ENCODE measurements at regions not wholly inside any gene's neighbourhood (a gene's known extent, or its start where the extent isn't known, plus 50 kb on each side); places are given as distances from the start of the nearest gene placed in this dataset.
"Not testable (repeated sequence)": the region's sequence is repeated elsewhere in the genome, so short reads cannot be mapped to it uniquely, and the experiment has no call there.

DNA sequence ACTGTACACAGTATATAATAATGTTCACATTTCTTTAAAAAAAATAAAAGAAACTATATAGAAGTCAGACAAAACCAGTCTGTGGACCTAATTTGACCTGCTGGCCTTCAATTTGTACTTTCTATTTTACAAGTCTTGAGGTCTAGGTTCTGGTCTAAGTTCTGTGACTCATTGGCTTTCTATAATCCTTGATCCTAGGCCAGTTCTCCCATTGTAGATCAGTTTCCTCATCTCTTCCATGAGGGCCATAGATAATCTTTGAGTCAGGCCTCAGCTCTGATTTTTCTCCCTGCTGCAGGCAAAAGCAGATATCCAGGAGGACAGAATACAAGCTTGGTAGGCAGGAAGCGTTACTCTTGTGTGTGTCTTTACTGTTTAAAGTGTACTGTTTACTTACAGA lies 603.7 kb upstream of the CAMK1G start:
- no peak for DNase-seq

DNA sequence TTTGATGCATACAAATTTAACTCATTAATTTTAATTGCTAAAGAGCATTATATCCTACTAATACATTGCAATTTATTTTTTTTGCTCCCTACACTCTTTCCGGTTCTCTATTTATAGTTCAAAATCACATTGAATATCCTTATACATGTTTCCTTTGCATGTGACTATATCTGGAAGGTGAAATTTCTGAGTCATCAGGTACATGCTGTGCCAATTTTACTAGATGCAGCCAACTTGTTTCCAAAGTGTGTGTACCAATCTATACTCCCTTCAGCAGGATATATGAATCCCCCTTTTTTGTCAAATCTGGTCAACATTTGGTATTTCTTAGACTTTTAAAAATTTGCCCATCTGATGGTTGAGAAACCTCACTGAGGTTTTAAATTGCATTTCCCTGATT lies 602.9 kb upstream of the CAMK1G start:
- no peak for DNase-seq

DNA sequence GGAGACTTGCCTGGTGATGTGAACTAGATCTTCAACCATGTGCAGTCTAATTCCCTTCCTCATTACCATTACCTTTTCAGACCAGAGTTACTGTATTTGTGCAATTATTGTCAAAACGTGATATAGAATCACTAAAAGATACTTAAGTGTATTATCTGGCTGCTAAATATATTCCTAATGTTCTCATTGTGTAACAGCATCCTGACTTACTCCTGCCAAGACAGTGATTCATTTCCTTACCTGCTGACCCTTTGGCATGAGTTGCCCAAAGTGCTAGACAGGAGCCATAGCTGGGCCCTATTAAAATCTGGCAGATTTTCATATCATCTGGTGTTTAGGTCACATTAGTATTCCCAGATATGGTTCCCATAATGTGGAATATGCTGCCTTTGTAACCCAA lies 598.3 kb upstream of the CAMK1G start:
- no peak for DNase-seq

DNA sequence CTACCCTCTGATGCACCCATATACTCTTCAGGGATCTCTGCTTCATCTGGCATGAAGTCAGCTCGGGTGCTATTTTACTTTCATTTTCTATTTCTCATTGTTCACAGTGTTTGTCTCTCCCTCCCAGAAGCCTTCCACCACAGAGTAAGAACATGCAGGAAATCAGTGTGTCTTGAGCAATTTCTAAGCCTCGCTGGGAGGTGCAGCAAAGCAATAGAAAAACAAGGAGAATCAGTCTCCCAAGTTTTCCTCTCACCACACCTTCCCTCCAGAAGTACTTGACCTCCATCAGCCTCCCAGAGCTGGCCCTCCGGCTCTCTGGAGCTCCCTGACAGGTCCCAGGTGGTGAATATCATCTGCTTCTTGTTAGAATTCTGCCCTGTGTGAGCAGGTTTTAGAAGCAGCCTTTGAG lies 594.7 kb upstream of the CAMK1G start:
- DNase-seq, result peak; percentile 13

DNA sequence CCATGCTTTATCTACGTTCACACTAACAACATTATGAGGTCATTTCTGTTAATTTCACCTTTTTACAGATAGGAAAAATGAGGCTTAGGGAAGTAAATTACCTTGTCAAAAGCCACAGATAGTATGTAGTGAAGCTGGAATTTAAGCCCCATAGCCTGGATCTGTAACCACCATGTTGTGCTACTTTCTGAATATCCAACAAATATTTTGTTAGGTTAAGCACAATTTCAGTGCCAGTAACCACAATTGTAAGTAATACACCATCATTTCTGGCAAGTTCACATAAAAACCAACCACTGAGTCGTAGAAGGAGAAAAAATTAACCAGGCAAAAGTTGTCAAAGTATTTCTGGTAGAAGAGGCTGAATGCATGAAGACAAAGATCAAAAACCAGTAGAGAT lies 593.1 kb upstream of the CAMK1G start:
- DNase-seq, result no peak

DNA sequence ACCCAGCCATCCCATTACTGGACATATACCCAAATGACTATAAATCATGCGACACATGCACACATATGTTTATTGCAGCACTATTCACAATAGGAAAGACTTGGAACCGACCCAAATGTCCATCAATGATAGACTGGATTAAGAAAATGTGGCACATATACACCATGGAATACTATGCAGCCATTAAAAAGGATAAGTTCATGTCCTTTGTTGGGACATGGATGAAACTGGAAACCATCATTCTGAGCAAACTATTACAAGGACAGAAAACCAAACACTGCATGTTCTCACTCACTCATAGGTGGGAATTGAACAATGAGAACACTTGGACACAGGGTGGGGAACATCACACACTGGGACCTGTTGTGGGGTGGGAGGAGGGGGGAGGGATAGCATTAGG lies 586.5 kb upstream of the CAMK1G start:
- not testable (repeated sequence) for DNase-seq

DNA sequence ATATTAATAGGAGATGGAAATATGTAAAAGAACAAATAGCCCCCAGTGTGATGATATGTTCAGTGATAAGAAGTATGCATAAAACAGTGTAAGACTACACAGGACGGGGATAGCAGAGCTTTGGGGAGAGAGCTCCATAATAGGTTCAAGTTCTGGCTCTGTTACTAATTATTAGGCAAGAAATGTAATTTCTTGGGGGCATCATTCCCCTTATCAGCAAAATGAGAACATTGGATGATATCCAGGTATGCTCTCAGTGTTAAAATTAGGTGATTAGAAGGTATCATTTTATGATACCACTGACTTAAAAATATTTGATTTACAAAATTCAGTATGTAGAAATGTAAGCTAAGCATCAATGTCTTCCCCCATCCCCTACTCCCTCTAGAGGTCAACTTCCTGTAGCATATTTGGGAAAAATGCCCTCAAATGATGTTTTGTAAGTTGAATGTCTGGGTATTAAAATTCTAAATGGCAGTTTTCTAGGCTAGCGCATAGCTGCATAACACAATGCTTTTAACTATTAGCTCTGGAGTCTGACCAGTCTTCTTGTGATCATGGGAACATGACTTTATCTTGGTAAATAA lies 585.7 kb upstream of the CAMK1G start:
- DNase-seq, result no peak

DNA sequence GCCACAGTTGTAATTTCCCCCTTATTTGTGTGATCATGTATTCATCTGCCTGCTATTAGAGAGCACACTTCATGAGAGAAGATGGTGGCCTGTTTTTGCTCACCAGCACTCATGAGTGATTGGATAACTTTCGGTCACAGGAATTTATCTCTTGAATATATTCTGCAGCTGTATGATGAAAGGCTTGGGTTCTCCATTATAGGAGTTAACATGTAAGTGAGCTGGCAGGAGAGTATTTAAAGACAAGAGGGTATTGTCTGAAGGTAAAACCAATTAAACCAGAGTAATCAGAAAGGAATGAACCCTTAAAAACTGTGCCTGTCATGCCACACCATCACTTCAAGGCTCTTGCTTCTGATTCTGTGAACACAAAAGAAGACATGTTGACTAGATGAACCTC lies 574.9 kb upstream of the CAMK1G start:
- DNase-seq, result no peak

DNA sequence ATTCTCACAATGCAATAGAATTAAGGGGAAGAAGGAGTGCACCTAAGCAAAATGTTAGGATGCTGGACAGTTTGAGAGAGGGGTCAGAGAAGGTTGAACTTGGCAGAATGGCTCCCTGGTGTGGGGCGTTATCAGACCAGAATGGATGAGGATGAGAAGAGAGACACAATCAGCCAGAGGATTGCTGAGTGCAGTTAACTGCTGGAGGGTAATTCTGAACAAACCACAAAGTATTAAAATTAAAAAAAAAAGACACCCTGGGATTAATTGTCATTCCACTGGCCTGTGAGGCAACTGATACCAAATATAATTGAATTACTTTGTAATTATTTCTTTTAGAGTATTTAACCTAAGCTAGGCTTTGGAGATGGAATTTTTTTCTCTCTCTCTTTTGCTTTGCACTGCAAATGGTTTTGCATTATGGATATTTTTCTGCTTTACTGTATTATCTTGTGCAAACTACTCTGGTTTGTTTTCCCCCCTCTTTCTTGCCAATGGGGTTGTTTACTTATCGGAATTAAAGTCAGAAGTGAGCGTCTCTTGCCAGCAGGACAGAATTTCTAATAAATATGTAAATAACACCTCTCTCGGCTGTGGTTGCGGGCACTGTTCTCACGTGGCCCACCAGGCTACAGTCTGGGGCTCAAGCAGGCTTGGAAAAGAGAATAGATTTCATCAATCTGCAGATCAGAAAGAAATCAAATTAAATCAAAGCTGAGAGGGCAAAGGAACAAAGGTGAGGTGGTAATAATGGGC lies 572.9 kb upstream of the CAMK1G start:
- DNase-seq, result no peak

DNA sequence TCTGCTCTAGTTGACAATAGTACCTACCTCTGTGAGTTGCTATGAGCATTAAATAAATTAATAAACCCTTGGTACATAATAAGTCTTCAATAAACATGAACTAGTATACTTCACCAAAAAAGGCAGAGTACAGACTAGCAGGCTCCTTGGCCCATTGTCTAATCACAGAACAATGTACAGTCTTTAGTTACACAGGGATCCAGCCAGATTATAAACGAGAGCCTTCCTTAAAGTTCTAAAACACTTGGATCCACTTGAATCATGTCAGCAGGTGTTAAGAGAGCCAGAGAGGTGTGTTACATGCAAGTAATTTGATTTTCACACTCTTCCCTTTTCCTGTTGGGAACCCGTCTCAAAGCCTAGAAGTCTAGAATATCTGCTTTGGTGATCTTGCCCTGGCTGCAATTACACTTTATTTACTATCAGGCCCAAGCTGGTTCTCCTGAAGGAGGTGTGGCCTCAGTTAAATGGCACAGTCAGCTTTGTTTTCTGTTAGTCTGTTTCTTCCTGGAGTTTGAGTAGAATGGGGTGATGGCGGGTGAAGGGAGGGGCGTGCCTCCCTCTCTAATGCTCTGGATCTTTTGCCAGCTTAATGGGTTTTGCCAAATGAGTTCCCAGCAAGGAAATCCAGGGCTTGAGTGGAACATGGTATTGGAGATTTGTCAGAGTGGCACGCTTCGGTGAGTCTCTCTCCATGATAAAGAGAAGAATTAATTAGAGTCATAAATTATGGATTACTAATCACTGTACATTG lies 570.9 kb upstream of the CAMK1G start:
- DNase-seq, result no peak

DNA sequence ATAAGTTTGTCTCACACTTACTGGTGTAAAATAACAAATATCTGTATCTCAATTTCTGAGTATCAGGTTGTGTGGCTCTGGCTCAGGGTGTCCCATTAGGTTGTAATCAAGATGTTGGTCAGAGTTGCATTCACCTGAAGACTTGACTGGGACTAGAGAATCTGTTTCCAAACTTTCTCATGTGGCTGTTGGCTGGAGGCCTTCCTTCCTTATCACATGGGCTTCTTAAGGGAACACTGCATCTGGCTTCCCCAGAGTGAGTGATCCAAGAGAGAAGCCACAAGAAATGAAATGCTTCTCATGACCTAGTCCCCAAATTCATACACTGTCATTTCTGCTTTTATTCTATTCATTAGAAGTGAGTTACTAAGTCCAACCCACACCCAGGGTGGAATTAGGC lies 568.4 kb upstream of the CAMK1G start:
- no peak for DNase-seq

DNA sequence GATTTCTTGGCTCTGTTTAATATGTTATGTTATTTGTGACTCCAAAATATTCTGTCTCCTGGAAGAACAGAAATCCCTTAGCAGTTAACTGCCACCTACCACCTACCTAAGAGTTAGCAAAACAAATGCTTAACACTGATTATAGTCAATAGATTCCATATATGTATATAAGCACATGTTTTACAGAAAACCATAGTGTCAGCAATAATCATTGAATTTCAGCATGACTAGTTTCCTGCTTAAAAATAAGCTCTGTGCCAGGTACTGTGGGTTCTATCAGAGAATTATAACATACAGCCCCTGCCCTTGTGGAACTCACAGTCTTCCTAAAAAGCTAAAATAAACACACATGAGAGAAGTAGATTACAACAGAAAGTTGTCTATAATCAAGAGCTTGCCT lies 561.9 kb upstream of the CAMK1G start:
- no peak for DNase-seq

DNA sequence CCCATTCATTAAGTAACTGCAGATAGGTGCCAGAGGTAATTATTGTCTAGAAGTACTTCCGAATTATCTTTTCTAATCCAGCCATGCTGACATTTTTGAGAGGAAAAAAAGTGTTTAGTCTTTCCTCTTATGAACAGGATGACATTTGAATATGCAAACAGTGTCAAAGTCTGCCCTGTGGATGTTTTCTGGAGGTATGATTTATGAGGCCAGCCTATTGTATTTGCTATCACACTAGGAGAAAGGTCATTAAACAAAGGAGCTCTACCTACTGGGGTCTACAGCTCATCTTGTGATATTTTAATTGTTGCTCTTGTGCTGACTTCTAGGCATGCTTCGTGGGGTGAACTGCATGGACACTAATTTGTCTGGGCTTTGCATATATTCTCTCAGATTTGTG lies 559.7 kb upstream of the CAMK1G start:
- no peak for DNase-seq

DNA sequence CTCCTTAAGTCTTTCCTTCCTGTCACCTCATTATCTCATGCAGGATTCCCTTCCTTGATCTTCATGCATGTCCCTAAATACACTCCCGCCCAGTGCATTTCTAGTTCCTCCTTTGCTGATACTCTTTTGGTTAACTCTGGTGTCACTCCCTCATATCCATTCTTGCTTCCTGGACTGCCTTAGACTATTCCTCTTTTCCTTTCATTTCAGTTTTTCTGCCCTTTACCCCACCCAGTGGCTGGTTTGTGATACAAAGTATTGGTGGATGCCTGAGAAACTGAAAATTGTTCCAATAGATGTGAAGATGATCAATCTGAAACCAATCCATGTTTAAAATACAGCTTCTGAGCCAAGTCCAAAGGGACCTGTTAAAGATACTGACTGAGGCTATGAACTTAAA lies 553.8 kb upstream of the CAMK1G start:
- no peak for DNase-seq

DNA sequence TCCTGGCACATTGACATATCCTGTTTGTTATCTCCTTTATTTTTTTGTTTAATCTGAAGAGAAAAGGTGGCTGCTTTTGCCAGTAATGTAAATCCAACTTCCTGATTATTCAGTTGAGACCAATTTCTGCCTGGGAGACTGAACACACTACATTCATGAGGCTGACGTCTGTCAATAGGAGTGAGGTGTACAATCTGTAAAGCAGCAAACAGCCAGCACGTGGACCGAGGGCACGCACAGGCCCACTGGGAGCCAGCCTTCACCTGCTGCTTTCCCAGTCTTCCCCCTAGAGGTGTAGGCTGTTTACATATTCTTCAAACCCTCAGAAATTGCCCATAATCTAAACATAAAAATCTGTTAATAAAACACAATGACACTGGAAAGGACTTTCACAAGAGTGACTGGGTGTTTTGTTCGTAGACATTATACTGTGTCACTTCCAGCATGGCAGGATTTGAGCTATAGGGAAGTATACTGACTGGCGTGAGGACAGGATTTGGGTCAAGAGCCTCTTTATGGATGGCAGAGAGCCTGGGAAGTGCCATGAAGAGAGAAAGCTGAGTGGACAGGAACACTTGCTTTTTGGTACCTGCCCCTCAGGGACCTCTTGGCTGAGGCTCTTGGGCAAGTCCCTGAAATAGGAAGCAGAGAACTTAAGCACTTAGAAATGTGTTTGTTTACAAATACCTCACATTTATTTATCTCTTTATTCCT lies 552.9 kb upstream of the CAMK1G start:
- no peak for DNase-seq

DNA sequence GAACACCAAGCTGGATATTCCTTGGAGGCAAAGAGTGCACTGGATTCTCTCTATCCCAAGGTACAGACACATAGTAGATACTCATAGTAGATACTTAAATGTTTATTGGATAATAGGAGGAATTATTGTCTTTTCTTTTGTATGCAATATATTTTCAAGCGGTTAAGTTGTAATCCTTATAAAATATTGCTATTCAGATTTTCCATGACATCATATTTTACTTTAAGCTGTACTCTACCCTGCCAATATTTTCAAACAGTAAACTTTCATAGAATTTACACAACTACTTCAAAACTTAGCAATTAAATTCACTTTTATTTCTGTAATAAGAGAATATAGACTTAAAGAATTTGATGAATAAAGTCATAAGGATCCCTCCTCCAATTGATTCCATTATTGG lies 546.5 kb upstream of the CAMK1G start:
- no peak for DNase-seq

DNA sequence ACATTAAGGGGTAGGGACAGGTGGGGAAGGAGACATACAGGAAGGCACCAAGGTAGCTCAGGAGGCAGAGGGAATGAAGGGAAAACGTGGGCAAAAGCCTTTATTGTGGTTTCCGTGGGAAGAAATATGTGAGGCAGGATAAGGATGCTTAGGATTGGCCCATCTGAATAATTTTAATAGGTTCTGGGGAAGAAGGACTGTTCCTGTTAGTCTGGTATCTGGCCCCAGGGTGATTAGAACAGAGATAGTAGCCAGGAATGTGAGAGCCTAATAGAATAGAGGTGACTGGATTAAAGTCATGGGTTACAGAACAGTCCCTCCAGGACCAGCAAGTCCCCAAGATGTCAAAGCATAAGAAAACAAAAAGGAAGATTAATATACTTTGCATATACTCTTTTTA lies 545.2 kb upstream of the CAMK1G start:
- no peak for DNase-seq

DNA sequence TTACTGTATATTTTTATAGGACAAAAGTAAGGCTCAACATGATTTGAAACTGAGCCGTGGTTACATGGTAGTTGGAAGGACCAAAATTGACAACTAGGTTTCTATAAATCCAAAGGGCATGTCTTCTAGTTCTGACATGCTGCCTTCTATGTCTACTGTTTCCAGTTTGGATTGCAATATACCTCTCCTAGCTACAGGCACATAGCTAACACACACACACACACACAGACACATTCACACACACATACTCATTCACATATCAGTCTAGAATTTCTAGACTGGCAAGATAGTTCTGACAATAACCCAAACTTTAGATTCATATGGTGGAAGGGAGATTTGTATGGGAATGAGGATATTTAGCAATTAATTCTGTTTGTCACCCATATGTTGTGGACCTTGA lies 544.8 kb upstream of the CAMK1G start:
- no peak for DNase-seq

DNA sequence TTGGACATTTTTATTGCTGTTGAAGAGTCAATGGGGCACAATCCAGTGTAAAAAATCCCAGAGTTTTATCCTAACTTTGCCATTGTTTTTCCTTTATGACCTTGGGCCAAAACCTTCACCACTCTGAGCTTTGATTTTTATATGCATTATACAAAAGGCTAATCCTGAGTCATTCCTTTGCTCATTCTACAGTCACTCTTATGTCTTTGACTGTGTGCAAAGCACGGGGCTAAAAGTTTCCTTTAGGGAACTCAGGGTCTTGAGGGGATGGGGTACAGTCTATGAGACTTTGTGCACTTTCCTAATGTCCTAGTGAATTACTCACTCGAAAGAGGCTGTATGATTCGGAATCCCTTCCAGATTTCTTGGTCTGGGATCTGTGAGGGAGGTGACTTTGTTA lies 543.2 kb upstream of the CAMK1G start:
- no peak for DNase-seq

DNA sequence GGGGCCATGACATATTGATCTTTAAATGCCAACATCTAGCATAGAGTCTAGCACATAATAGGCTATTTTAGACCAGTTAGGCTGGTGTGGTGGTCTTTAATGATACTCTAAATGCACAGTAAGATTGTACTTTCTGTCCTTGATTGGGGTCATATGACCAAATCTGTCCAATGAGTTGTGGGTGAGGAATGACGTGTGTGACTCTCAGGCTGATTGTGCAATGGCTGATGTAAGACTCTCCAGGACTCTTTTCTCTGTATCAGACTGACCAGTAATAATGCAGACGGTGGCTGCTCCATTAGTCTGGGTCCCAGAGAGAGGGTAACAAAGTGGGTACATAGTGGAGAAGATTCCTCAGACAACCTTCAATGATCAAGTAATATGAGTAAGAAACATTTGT lies 541.6 kb upstream of the CAMK1G start:
- no peak for DNase-seq

DNA sequence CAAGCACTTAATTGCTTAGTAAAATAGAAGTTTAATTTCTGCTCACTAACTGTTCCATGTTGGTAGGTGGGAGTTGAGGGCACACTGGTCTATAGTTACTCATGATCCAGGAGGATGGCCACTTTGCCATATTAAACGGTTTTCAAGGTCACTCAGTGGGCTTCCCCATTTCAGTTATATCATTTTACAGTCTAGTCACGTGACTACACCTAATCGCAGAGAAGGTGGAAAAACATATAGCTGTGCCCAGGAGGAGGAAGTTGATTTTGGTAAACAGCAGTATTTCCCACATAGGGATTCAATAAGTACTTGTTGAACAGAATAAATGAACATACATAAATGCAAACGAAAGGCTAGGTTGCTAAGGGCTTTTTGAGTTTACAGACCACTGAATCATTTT lies 541.1 kb upstream of the CAMK1G start:
- DNase-seq, result no peak

DNA sequence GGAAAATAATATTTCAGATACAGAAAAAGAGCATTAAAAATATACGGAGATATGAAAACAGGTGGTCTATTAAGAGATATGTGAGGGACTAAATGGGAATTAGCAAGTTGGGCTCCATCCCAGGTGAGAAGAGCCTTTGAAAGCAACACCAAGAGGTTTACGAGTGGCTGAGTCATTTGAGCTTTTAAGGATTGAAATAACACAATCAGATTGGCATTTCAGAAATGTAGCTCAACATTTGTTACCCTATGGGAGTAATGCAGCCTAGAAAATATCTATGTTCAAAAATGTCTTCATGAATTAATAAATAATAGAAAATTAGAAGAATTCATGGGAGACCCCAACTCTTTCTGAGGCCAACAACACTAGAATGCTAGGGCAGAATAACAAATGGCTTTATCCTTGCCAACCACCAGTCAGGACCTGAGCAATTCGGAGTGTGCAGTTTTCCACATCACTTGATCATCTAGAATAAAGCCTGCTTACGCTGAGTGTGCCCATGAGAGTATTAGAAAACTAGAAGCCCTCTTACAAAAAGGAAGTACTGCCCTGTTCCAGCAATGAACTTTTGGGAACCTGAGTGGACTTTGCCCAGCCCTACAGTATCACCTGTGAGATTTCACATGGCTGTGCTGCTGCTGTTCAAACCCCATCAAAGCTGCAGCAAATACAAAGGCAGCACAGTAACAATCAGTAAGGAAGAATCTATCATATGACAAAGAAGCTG lies 538.0 kb upstream of the CAMK1G start:
- no peak for DNase-seq

DNA sequence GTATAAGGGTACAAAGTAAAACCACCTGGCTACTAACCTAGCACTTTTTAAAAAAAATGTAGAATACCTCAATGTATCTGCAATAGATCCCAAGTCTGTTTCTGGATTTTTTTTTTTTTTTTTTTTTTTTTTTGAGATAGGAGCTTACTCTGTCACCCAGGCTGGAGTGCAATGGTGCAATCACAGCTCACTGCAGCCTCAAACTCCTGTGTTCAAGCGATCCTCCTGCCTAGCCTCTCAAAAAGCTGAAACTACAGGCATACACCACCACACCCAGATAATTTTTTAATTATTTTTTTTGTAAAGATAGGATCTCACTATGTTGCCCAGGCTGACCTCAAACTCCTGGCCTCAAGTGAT lies 537.5 kb upstream of the CAMK1G start:
- DNase-seq, result no peak
